LNCAP (cell line): ENCODE measurements at regions not wholly inside any gene's neighbourhood (a gene's known extent, or its start where the extent isn't known, plus 50 kb on each side); places are given as distances from the start of the nearest gene placed in this dataset.

Source experiments
- CTCF ChIP-seq: fragments of 450-650 bp; IDR thresholded peaks from 2 replicates; pipeline ENCODE4 v1.5.1; 2017; ENCODE audit warnings: mild to moderate bottlenecking

- TF ChIP-seq CTCF, result no peak
Observed at GRCh38 chr6:140684776-140685550, 1310.5 kb upstream of the CITED2 start.

GRCh38 chr6:140677781-140678528, 1303.5 kb upstream of the CITED2 start:
- no peak for TF ChIP-seq CTCF

- no peak; the same call in 1 of the 2 replicates for TF ChIP-seq CTCF
Observed at GRCh38 chr6:140671926-140672325, 1297.5 kb upstream of the CITED2 start.

GRCh38 chr6:140670021-140670420, 1295.6 kb upstream of the CITED2 start:
- no peak for TF ChIP-seq CTCF

- no peak for TF ChIP-seq CTCF
Observed at GRCh38 chr6:140669321-140669720, 1294.9 kb upstream of the CITED2 start.

GRCh38 chr6:140663772-140664171, 1289.3 kb upstream of the CITED2 start:
- TF ChIP-seq CTCF, result no peak

- TF ChIP-seq CTCF, result no peak
Observed at GRCh38 chr6:140663094-140663493, 1288.6 kb upstream of the CITED2 start.
